Transverse colon (tissue), 4 donors: ENCODE measurements at regions not wholly inside any gene's neighbourhood (a gene's known extent, or its start where the extent isn't known, plus 50 kb on each side); places are given as distances from the start of the nearest gene placed in this dataset.

Experiments
- EP300 ChIP-seq: sonication (generic); formaldehyde crosslinking; IDR thresholded peaks from one replicate; pipeline ENCODE4 v1.6.1; 2017; ENCODE audit warnings: antibody characterized with exemption, low read depth
- POLR2A ChIP-seq: fragments of 450-650 bp; IDR thresholded peaks from one replicate; pipeline ENCODE4 v1.6.1; 2016; ENCODE audit warnings: antibody characterized with exemption, mild to moderate bottlenecking, moderate library complexity
- POLR2AphosphoS5 ChIP-seq, 3 donors: sonication (generic); formaldehyde crosslinking; IDR thresholded peaks; one replicate each; pipeline ENCODE4 v1.6.1; 2016; ENCODE audit warnings: antibody characterized with exemption in 3 of 3
- TF ChIP-seq, protein P1 (sequence below), 5 experiments: fragments of 200-600 bp in 3 of 5; fragments of 450-650 bp in 2 of 5; sonication (generic) in 3 of 5; IDR thresholded peaks; 1 replicate in 2 of 5; 2 replicates in 3 of 5; pipeline ENCODE4 v1.5.1; 2016 to 2017; ENCODE audit warnings: antibody characterized with exemption in 5 of 5, inconsistent platforms in 3 of 5, mild to moderate bottlenecking in 2 of 5, moderate library complexity in 1 of 5

DNA sequence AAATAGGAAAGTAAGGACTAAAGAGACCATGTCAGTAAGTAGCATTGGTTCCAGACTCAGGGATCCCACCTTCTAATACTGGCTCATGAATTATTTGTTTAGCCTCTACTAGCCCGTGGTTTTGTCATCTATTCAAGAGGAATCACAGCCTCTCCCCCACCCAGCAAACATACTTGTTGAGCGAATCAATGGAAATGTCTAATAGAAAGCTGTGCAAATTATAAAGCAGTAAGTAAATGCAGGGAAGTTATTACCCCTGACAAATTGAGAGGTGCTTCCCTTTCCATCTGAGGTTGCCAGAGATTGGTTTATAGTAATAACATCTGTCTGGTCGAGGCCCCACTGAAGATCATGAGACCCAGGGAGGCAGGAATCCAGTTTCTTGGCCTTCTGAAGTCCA, 219.3 kb upstream of the OSR1 start:
- TF ChIP-seq, protein P1, sequence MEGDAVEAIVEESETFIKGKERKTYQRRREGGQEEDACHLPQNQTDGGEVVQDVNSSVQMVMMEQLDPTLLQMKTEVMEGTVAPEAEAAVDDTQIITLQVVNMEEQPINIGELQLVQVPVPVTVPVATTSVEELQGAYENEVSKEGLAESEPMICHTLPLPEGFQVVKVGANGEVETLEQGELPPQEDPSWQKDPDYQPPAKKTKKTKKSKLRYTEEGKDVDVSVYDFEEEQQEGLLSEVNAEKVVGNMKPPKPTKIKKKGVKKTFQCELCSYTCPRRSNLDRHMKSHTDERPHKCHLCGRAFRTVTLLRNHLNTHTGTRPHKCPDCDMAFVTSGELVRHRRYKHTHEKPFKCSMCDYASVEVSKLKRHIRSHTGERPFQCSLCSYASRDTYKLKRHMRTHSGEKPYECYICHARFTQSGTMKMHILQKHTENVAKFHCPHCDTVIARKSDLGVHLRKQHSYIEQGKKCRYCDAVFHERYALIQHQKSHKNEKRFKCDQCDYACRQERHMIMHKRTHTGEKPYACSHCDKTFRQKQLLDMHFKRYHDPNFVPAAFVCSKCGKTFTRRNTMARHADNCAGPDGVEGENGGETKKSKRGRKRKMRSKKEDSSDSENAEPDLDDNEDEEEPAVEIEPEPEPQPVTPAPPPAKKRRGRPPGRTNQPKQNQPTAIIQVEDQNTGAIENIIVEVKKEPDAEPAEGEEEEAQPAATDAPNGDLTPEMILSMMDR (IDR thresholded peaks at IDR 0.05), result no peak
- TF ChIP-seq POLR2AphosphoS5 (IDR thresholded peaks at IDR 0.05), result no peak
- no peak for TF ChIP-seq POLR2A
- no peak for TF ChIP-seq EP300
